ENCODE measurements at regions not wholly inside any gene's neighbourhood (a gene's known extent, or its start where the extent isn't known, plus 50 kb on each side); places are given as distances from the start of the nearest gene placed in this dataset.
"Not testable (repeated sequence)": the region's sequence is repeated elsewhere in the genome, so short reads cannot be mapped to it uniquely, and the experiment has no call there.

DNA sequence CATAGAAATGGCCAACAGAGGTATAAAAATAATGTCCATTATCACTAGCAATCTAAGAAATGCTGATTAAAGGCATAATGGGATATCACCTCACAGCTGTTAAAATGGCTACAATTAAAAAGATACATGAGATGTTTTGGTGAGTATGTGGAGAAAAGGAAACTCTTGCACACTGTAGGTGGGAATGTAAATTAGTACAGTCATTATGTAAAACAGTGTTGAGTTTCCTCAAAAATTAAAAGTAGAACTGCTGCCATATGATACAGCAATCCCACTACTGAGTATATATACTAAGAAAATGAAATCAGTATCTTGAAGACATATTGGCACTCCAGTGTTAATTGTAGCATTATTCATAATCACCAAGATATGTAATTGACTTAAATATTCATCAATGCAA is 982.2 kb upstream of the EPHA6 start:
- no peak overlapping the region for H3K4me3 ChIP-seq (ENCODE audit: low read length)
- TF ChIP-seq, protein P1, sequence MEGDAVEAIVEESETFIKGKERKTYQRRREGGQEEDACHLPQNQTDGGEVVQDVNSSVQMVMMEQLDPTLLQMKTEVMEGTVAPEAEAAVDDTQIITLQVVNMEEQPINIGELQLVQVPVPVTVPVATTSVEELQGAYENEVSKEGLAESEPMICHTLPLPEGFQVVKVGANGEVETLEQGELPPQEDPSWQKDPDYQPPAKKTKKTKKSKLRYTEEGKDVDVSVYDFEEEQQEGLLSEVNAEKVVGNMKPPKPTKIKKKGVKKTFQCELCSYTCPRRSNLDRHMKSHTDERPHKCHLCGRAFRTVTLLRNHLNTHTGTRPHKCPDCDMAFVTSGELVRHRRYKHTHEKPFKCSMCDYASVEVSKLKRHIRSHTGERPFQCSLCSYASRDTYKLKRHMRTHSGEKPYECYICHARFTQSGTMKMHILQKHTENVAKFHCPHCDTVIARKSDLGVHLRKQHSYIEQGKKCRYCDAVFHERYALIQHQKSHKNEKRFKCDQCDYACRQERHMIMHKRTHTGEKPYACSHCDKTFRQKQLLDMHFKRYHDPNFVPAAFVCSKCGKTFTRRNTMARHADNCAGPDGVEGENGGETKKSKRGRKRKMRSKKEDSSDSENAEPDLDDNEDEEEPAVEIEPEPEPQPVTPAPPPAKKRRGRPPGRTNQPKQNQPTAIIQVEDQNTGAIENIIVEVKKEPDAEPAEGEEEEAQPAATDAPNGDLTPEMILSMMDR (IDR thresholded peaks at IDR 0.05; ENCODE audit: insufficient read depth, low read depth, low read length, missing control alignments), result no peak
- DNase-seq (ENCODE audit: low read depth), result no peak

DNA sequence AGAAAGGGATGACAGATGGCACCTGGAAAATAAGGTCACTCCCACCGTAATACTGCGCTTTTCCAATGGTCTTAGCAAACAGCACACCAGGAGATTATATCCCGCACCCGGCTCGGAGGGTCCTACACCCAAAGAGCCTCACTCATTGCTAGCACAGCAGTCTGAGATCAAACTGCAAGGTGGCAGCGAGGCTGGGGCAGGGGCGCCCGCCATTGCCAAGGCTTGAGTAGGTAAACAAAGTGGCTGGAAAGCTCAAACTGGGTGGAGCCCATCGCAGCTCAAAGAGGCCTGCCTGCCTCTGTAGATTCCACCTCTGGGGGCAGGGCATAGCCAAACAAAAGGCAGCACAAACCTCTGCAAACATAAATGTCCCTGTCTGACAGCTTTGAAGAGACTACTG is 953.8 kb upstream of the EPHA6 start:
- not testable (repeated sequence) for H3K4me3 ChIP-seq (ENCODE audit: low read length); DNase-seq (ENCODE audit: low read depth)

DNA sequence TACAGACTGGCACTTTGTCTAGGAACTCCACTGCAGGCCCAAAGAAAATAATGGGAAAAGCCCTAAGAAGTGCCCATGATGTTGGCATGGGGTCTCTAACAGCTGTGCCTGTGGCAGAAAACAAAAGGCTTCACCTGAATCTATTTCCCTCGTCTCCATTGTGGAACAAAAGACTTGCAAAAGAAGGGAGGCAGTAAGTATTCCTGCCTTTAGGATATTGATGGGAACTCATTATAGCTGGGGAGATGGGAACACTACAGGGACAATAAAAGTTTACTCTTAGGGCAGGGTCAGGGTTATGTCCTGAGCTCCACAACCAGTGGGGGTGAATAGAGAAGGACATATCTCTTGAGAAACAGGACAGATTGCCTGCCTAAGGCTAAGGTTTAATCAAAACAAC is 930.6 kb upstream of the EPHA6 start:
- TF ChIP-seq, protein P1 (IDR thresholded peaks at IDR 0.05; ENCODE audit: insufficient read depth, low read depth, low read length, missing control alignments), result no peak
- no peak overlapping the region for H3K4me3 ChIP-seq (ENCODE audit: low read length)
- DNase-seq (ENCODE audit: low read depth), result no peak

DNA sequence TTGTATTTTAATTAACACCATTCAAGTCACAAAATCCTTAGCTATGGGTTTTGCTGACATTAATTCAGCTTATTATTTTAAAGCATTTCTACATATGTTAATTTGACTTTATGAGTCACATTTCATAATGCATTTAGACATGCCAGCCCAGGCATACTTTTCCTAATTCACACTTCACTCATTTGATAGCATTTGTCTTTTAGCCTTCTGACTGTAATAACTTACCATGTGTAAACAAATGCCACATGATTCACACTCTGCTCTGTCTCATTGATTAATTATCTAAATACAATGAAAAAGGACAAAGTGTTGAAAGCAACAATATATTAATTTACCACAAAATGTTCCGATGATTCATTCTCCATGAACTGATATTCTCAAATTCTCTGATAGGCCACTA is 927.8 kb upstream of the EPHA6 start:
- no peak overlapping the region for H3K4me3 ChIP-seq (ENCODE audit: low read length)
- TF ChIP-seq, protein P1 (IDR thresholded peaks at IDR 0.05; ENCODE audit: insufficient read depth, low read depth, low read length, missing control alignments), result no peak
- DNase-seq (ENCODE audit: low read depth), result peak; percentile 35

DNA sequence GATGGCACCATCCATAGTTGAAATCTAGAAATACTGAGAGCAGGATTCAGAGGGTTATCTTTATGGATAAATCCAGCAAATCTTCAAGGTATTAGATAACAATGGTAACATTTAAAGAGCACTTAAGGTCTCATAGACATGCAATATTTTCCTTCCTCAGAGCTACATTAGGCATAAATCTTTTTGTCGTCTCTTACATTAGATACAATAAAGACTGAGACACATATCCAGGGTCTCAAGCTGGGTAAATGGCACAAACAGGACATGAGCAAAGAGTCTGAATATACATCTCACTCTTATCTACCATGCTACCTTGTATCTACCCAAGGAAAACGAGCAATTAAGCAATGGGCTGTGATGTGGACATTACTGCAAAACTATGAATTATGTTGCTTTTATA is 927.3 kb upstream of the EPHA6 start:
- TF ChIP-seq, protein P1 (IDR thresholded peaks at IDR 0.05; ENCODE audit: insufficient read depth, low read depth, low read length, missing control alignments), result no peak
- no peak for DNase-seq (ENCODE audit: low read depth)
- no peak overlapping the region for H3K4me3 ChIP-seq (ENCODE audit: low read length)

DNA sequence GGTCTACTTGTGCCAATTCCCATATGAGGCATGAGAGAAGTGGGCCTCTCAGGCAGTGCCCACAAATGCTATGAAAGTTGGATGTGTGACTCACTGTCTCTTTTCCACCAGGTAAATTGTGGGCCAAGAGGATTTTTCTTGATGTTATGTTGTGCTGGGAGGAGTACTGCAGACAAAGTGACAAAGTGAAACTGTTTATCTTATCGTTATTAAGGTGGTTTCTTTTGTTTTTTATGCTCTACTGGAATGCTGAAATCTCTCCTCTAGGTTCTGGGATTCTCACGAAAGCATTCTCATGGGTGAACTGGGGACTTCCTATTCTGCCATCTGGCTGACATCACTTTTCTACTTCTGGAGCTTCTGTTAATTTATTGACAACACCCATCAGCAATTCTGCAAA is 919.6 kb upstream of the EPHA6 start:
- TF ChIP-seq, protein P1 (IDR thresholded peaks at IDR 0.05; ENCODE audit: insufficient read depth, low read depth, low read length, missing control alignments), result no peak
- no peak for DNase-seq (ENCODE audit: low read depth)

DNA sequence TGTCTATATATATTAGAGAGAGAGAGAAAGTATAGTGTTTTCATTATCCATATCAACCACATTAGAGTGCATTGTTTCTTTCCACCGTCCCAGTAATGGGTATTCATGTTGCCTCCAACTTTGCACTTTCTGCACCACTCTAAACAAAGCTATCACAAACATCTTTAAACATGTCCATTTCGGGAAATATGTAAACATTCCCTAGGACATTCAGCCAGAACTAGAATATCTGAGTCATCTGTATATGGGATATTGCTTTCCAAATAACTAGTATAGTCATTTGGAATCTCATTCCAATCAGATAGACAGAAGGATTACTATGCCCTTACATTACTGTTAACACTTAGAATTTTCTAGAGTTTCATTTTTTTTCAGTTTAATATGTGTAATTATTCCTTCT is 914.9 kb upstream of the EPHA6 start:
- TF ChIP-seq, protein P1 (IDR thresholded peaks at IDR 0.05; ENCODE audit: insufficient read depth, low read depth, low read length, missing control alignments), result no peak
- DNase-seq (ENCODE audit: low read depth), result peak; percentile 52
- no peak overlapping the region for H3K4me3 ChIP-seq (ENCODE audit: low read length)

More for the DNA sequence above, 919.6 kb upstream of the EPHA6 start:
- H3K4me3 ChIP-seq (ENCODE audit: low read length), result no peak overlapping the region

DNA sequence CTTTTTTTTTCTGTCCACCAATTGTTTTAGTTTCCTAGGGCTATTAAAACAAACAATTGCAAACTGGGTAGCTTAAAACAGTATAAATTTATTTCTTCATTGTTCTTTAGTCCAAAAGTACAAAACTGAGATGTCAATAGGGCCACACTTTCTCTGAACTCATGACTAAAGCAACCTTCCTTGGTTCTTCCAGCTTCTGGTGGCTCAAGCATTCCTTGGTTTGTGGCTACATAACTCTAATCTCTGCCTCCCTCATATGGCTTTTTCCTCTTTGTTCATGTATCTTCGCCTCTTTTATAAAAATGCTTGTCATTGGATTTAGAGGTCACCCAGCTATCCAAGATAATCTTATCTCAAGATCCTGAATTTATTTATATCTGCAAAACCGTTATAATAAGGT is 914.5 kb upstream of the EPHA6 start:
- DNase-seq (ENCODE audit: low read depth), result no peak
- TF ChIP-seq, protein P1 (IDR thresholded peaks at IDR 0.05; ENCODE audit: insufficient read depth, low read depth, low read length, missing control alignments), result no peak
- no peak overlapping the region for H3K4me3 ChIP-seq (ENCODE audit: low read length)

All from epithelial cell of esophagus (primary cell).